Kidney capillary endothelial cell (primary cell): ENCODE measurements at regions not wholly inside any gene's neighbourhood (a gene's known extent, or its start where the extent isn't known, plus 50 kb on each side); places are given as distances from the start of the nearest gene placed in this dataset.
"Not testable (repeated sequence)": the region's sequence is repeated elsewhere in the genome, so short reads cannot be mapped to it uniquely, and the experiment has no call there.

Experiments
- DNase-seq: peaks from one replicate; pipeline ENCODE4 v3.0.0-alpha.2; 2018; ENCODE audit warnings: low spot score

- not testable (repeated sequence) for DNase-seq
Observed at GRCh38 chr9:41839786-41840185, 289.4 kb downstream of the CNTNAP3B start.

- DNase-seq, result not testable (repeated sequence)
Observed at GRCh38 chr9:41838953-41839352, 290.3 kb downstream of the CNTNAP3B start.

DNA sequence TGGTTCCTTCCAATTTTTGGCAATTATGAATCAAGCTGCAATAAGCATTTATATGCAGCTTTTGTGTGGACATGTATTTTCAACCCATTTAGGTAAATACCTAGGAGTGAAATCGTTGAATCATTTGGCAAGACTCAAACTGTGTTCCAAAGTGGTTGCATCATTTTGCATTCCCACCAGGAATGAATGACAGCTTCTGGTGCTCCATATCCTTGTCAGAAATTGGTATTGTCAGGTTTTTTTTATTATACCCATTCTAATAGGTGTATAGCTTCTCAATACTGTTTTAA is 290.7 kb downstream of the CNTNAP3B start:
- not testable (repeated sequence) for DNase-seq

DNA sequence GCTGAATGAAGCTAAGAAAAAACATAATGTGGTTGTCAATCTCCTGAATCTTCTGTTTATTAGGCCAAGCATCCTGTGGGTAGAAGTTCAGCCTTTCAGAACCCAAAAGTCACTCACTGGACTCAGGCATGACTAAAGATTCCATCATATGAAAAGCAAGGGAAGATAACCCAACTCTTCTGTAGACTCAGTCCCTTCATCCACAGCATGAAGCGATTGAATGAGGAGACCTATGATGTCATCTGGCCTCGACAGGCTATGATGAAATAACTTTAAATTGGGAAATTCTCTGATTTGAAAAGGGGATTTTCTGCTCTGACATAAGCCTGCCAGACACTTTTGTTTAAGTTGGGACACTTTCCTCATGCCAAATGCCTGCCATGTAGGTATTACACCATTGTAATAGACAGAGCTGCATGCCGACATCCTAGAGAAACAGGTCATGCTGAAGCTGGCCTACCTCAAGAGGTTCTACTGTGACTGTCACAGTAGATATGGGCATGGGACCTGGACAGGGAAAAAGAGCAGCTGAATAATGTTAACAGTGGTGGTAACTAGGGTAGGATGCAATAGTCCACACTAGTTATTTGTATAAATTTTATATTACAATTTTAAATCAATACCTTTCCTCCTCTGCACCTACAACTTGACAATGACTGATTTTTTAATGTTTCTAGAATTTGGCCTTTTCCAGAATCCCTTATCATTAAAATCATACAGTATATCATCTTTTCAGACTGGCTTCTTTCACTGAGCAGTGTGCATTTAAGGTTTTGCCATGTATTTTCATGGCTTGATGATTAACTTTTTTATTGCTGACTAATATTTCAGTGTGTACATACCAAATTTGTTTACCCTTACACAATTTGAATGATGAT is 291.3 kb downstream of the CNTNAP3B start:
- DNase-seq, result not testable (repeated sequence)

DNA sequence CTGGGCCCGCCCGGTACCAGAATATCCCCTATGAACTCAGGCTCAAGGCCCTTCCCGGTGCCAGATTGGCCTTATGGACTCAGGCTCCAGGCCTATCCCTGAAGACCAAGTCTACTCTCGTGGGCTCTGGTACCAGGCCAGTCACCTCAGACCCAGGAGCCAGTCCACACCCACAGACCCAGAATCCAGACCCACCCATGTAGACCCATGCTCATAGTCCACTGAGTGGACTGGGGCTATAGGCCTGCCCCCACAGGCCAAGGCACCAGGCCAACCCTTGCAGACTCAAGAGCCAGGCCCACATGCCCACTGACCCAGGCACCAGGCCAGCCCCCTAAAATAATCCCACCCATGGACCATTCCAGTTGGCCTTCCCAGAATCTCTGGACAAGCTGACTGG is 296.1 kb downstream of the CNTNAP3B start:
- DNase-seq, result not testable (repeated sequence)

DNA sequence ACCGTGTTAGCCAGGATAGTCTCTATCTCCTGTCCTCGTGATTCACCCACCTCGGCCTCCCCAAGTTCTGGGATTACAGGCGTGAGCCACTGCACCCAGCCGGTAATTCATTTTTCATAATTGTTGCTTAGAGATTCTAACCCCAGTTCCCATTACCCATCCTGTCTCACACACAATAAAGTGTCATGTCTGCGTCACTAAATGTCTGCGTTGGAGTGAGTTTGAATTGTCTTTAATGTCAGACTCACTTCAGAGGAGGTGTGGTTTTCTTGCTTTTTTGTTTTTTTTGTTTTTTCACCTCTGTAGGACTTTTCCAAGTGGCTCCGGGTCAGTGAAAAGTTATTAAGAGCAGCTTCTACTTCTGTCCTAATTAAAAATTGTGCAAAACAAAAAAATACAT is 304.5 kb downstream of the CNTNAP3B start:
- DNase-seq, result not testable (repeated sequence)

DNA sequence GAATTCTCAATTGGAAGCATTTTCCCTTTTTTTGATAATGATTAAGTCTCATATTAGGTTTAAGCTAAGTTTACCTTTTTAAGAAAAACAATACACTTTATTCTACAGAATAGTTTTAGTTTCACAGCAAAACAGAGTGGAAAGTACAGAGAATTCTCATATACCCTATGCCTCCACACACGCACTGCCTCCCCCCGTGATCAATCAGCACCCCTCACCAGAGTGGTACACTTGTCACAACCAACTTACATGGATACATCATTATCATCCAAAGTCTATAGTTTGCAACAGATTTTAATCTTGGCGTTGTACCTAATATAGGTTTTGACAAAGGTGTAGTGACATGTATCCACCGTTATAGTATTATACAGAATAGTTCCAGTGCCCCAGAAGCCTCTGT is 326.5 kb downstream of the CNTNAP3B start:
- DNase-seq, result not testable (repeated sequence)

- not testable (repeated sequence) for DNase-seq
Observed at GRCh38 chr9:41798684-41799083, 330.5 kb downstream of the CNTNAP3B start.

- DNase-seq, result not testable (repeated sequence)
Observed at GRCh38 chr9:41790719-41791363, 338.4 kb downstream of the CNTNAP3B start.

- DNase-seq, result not testable (repeated sequence)
Observed at GRCh38 chr9:41790007-41790406, 339.2 kb downstream of the CNTNAP3B start.

DNA sequence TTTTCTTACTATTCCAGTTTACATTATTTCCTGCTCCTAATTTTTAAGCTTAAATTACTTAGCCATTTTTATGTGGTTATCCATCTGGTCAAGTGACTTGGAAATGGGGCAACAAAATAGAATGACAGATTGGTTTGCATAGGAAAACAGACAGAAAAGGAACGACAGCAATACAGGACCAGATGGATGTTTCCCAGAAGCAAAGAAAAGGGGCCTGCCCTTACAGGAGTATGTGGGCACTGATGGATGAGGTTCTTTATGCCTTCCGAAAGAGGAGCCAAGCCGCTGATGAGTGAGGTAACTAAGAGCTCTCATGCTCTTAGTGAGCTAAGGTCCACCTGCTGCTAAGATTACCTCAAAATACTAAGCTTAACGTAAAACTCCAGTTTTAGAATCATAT is 339.8 kb downstream of the CNTNAP3B start:
- DNase-seq, result not testable (repeated sequence)

DNA sequence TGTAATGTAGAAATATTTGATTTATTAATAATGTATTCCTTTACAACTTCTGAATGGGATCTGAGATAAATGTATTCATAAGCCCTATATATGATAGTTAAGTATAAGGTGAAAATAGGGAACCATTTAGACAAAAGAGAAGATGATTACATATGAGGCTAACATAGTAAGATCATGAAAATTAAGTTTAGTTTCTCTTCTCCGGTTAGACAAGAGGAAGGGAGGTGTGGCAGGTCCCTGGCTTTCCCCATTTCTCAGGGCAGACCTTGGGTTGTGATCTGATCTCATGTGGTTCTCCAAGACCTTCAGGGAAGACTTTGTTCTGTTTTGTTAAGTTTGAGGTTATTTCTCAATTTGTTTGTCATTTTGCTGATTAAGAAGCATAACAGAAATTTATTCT is 341.3 kb downstream of the CNTNAP3B start:
- DNase-seq, result not testable (repeated sequence)

- DNase-seq, result not testable (repeated sequence)
Observed at GRCh38 chr9:41787270-41787669, 342.0 kb downstream of the CNTNAP3B start.

GRCh38 chr9:41784006-41784405 is 345.2 kb downstream of the CNTNAP3B start:
- not testable (repeated sequence) for DNase-seq

- DNase-seq, result not testable (repeated sequence)
Observed at GRCh38 chr9:41783070-41783810, 346.0 kb downstream of the CNTNAP3B start.

- DNase-seq, result not testable (repeated sequence)
Observed at GRCh38 chr9:41781899-41782298, 347.3 kb downstream of the CNTNAP3B start.

- DNase-seq, result not testable (repeated sequence)
Observed at GRCh38 chr9:41779897-41780406, 349.3 kb downstream of the CNTNAP3B start.

DNA sequence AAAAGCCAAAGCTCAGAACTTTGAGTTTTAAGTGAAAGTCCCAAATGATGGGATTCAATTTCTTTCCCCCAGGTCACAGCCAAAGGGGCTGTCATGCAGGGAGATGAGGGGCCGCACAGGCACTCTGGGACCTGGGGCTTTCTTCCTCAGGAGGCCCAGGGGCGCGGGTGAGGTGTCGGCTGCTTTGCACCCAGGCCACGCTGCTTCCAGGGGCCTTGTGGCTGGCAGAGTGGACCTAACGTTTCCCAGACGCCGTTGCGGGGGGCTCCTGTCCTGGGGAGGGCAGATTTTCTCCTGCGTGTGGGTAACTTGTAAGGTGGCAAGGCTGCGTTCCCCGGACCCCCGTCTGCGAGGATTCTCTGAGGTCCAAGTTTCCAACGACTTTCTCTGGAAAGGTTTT is 350.0 kb downstream of the CNTNAP3B start:
- DNase-seq, result not testable (repeated sequence)

DNA sequence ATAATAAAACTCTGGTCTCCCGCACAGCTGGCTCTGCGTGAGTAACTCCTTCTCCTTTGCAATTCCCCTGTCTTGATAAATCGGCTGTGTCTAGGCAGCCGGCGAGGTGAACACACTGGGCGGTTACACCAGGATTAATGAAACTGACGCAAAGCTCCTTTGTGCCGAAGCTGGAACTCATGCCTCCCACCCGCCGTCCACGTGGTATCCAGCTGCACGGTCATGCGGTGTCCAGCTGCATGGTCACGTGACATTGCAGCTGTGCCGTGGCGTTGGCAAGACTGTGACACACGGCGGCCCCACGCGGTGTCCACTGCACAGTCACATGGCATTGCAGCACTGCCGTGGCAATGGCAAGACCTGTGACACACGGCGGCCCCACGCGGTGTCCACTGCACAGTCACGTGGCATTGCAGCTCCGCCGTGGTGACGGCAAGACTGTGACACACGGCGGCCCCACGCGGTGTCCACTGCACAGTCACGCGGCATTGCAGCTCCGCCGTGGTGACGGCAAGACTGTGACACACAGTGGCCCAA is 350.6 kb downstream of the CNTNAP3B start:
- DNase-seq, result not testable (repeated sequence)

- DNase-seq, result not testable (repeated sequence)
Observed at GRCh38 chr9:41777536-41777935, 351.7 kb downstream of the CNTNAP3B start.

GRCh38 chr9:41772541-41772940 is 356.7 kb downstream of the CNTNAP3B start:
- DNase-seq, result not testable (repeated sequence)

GRCh38 chr9:41771693-41772092 is 357.5 kb downstream of the CNTNAP3B start:
- DNase-seq, result not testable (repeated sequence)
